ENCODE measurements at regions not wholly inside any gene's neighbourhood (a gene's known extent, or its start where the extent isn't known, plus 50 kb on each side); places are given as distances from the start of the nearest gene placed in this dataset.

DNA sequence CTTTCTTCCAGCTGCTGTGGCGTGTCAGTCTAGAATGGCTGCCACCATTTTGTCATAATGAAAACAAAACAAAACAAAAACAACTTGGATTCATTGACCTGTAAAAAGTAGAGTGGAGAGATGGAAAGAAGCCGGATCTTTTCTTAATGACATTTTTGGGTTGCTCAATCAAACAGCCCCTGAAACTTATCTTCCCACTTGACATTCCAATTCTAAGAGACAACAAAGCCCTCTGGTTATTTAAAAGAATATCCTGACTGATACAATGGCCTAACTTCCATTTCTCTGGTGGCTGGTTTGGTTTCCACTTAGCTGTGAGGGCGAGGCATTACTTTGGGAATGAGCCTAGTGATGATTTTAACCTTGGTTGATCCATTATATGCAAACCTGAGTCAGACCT lies 123.7 kb downstream of the AQP4 start:
- Histone ChIP-seq H3K36me3 (no peaks in the 10 kb centered on the region), H3K4me3 (no peak overlapping the region), H3K27ac (no peak overlapping the region), H3K9me3 (no peaks in the 10 kb centered on the region), H3K4me1 (peaks cover 3% of the 10 kb centered on the region), H3K27me3 (no peaks in the 10 kb centered on the region)
- intact Hi-C loops (cut with DNase I): no loop called here
- DNase-seq: no peak
- TF ChIP-seq, protein P1, sequence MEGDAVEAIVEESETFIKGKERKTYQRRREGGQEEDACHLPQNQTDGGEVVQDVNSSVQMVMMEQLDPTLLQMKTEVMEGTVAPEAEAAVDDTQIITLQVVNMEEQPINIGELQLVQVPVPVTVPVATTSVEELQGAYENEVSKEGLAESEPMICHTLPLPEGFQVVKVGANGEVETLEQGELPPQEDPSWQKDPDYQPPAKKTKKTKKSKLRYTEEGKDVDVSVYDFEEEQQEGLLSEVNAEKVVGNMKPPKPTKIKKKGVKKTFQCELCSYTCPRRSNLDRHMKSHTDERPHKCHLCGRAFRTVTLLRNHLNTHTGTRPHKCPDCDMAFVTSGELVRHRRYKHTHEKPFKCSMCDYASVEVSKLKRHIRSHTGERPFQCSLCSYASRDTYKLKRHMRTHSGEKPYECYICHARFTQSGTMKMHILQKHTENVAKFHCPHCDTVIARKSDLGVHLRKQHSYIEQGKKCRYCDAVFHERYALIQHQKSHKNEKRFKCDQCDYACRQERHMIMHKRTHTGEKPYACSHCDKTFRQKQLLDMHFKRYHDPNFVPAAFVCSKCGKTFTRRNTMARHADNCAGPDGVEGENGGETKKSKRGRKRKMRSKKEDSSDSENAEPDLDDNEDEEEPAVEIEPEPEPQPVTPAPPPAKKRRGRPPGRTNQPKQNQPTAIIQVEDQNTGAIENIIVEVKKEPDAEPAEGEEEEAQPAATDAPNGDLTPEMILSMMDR (IDR thresholded peaks at IDR 0.05): no peak
- no peak for ATAC-seq

DNA sequence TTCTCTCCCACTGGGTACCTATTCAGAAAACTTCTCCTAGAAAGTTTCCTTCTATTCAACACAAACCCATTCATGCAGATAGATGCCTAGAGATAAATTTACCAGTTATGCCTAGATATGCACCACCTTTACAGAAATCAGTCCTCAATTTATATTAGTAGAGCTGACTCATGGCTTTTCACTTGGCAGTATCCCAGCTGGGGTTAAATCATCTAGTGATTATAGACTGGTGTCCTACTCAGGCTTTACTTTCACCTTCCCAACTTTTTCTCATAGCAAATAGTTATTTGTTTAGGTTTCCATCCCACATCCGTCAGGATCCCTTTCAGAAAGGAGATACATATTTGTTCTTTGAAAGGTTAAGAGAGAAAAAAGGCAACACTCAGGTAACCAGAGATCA lies 124.5 kb downstream of the AQP4 start:
- DNase-seq: no peak
- ATAC-seq: no peak
- no peaks in the 10 kb centered on the region for H3K4me1 ChIP-seq
- H3K36me3 ChIP-seq: no peaks in the 10 kb centered on the region
- H3K27me3 ChIP-seq: no peaks in the 10 kb centered on the region
- no peak overlapping the region for H3K27ac ChIP-seq
- no peak overlapping the region for H3K4me3 ChIP-seq
- H3K9me3 ChIP-seq: no peaks in the 10 kb centered on the region
- intact Hi-C loops (cut with DNase I): no loop called here
- TF ChIP-seq, protein P1 (IDR thresholded peaks at IDR 0.05): no peak

DNA sequence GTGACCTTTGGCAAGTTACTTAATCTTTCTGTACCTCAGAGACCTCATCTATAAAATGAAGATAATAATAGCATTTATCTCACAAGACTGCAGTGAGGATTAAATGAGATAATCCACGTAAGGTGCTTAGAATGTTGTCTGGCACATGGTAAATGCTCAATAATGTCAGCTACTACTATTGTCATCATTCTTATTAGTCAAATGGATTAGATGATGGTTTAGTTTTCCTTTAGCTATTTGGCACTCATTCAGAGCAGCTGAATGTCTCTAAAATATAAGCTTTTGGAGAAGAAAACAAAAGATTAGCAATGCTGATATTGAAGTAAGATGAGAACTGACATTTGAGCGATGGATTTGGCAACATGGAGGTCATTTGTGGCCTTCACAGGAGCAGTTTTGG lies 125.1 kb downstream of the AQP4 start:
- TF ChIP-seq, protein P1 (IDR thresholded peaks at IDR 0.05): no peak
- no peak overlapping the region for H3K27ac ChIP-seq
- no peak overlapping the region for H3K4me3 ChIP-seq
- ATAC-seq: no peak
- intact Hi-C loops (cut with DNase I): no loop called here
- no peaks in the 10 kb centered on the region for H3K36me3 ChIP-seq
- H3K4me1 ChIP-seq: no peaks in the 10 kb centered on the region
- no peaks in the 10 kb centered on the region for H3K27me3 ChIP-seq
- DNase-seq: no peak
- no peaks in the 10 kb centered on the region for H3K9me3 ChIP-seq

DNA sequence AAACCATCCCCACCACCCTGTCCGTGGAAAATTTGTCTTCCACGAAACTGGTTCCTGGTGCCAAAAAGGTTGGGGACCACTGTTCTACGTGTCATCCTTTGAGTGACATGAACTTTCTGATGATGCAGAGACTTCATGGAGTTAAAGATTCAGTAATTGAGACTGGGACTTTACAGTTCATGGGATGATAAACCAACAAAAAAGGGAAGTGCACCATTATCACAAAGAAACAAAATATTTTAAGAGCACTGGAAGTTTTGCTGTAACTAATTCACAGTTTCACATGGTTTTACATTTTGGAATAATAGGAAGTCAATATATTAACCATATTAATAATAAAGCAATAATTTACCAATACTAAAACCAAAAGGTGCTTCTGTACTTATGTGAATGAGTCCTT lies 126.8 kb downstream of the AQP4 start:
- TF ChIP-seq, protein P1 (IDR thresholded peaks at IDR 0.05): no peak
- ATAC-seq: no peak
- no peak for DNase-seq
- Histone ChIP-seq H3K4me3 (no peak overlapping the region), H3K9me3 (no peaks in the 10 kb centered on the region), H3K36me3 (no peaks in the 10 kb centered on the region), H3K27me3 (no peaks in the 10 kb centered on the region), H3K4me1 (no peaks in the 10 kb centered on the region), H3K27ac (no peak overlapping the region)
- intact Hi-C loops (cut with DNase I): no loop called here

DNA sequence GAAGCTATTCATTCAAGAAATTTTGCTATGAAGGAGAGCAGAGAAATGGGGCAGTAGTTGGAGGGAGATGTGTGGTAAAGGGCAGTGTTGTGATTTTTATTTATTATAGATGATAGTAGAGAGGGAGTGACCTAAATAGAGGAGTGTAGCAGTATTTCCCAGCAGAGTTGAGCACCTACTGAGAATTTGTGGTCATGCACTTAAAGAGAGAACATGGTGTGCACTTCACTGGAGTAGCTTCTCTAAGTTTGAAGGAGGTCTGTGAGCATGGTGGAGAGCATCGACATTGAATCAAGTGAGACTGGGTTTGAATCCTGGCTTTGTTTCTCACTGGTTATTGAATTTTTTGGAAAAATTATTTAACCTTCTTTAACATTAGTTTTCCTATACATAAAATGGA lies 129.2 kb downstream of the AQP4 start:
- Histone ChIP-seq H3K36me3 (no peaks in the 10 kb centered on the region), H3K27me3 (no peaks in the 10 kb centered on the region), H3K4me1 (no peaks in the 10 kb centered on the region), H3K9me3 (no peaks in the 10 kb centered on the region), H3K27ac (no peak overlapping the region), H3K4me3 (no peak overlapping the region)
- no peak for DNase-seq
- intact Hi-C loops (cut with DNase I): no loop called here
- TF ChIP-seq, protein P1 (IDR thresholded peaks at IDR 0.05): no peak
- ATAC-seq: peak; percentile 61

DNA sequence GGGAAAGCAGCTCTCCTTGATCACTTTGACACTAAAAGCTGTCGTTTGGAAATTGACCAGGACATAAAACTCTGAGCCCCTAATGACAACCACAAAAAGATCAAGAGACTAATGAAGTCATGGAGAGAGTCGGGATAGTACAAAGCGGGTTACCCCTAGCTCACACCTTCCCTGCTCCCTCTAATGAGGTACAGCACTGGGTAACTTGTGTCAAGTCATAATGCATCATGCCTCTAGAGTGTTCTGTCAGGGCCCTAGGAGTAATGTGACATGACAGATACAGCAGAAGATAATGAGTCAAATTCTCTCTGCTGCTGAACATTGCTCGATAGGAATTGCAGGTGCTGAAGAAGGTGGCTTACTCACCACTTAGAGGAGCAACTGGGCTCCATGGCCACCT lies 130.7 kb downstream of the AQP4 start:
- TF ChIP-seq, protein P1 (IDR thresholded peaks at IDR 0.05): no peak
- ATAC-seq: no peak
- H3K4me1 ChIP-seq: no peaks in the 10 kb centered on the region
- H3K9me3 ChIP-seq: no peaks in the 10 kb centered on the region
- no peak overlapping the region for H3K4me3 ChIP-seq
- no peaks in the 10 kb centered on the region for H3K27me3 ChIP-seq
- intact Hi-C loops (cut with DNase I): no loop called here
- H3K27ac ChIP-seq: no peak overlapping the region
- no peaks in the 10 kb centered on the region for H3K36me3 ChIP-seq
- no peak for DNase-seq

Data from upper lobe of right lung (tissue), 1 donor.